ENCODE measurements at regions not wholly inside any gene's neighbourhood (a gene's known extent, or its start where the extent isn't known, plus 50 kb on each side); places are given as distances from the start of the nearest gene placed in this dataset.
"Not testable (repeated sequence)": the region's sequence is repeated elsewhere in the genome, so short reads cannot be mapped to it uniquely, and the experiment has no call there.

DNA sequence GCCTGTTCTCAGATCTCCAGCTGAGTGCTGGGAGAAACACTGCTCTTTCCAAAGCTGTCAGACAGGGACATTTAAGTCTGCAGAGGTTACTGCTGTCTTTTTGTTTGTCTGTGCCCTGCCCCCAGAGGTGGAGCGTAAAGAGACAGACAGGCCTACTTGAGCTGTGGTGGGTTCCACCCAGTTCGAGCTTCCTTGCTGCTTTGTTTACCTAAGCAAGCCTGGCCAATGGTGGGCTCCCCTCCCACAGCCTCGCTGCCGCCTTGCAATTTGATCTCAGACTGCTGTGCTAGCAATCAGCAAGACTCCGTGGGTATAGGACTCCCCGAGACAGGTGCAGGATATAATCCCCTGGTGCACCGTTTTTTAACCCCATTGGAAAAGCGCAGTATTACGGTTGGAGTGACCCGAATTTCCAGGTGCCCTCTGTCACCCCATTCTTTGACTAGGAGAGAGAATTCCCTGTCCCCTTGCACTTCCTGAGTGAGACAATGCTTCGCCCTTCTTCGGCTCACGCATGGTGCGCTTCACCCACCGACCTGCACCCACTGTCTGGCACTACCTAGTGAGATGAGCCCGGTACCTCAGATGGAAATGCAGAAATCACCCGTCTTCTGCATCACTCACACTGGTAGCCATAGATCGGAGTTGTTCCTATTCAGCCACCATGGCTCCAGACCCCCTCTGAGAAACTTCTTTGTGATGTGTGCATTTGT lies 650.3 kb upstream of the ALG10B start:
- TF ChIP-seq, protein P1, sequence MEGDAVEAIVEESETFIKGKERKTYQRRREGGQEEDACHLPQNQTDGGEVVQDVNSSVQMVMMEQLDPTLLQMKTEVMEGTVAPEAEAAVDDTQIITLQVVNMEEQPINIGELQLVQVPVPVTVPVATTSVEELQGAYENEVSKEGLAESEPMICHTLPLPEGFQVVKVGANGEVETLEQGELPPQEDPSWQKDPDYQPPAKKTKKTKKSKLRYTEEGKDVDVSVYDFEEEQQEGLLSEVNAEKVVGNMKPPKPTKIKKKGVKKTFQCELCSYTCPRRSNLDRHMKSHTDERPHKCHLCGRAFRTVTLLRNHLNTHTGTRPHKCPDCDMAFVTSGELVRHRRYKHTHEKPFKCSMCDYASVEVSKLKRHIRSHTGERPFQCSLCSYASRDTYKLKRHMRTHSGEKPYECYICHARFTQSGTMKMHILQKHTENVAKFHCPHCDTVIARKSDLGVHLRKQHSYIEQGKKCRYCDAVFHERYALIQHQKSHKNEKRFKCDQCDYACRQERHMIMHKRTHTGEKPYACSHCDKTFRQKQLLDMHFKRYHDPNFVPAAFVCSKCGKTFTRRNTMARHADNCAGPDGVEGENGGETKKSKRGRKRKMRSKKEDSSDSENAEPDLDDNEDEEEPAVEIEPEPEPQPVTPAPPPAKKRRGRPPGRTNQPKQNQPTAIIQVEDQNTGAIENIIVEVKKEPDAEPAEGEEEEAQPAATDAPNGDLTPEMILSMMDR (conservative IDR thresholded peaks at IDR 0.05), result no peak
- Mint-ChIP-seq H3K27me3 (ENCODE audit: low read depth) (no peaks in the 10 kb centered on the region), H3K4me3 (no peak overlapping the region), H3K9me3 (peaks cover 3% of the 10 kb centered on the region), H3K36me3 (ENCODE audit: low read depth) (peaks cover 6% of the 10 kb centered on the region), H3K27ac (ENCODE audit: unreplicated experiment) (no peak overlapping the region), H3K4me1 (no peaks in the 10 kb centered on the region)
- DNase-seq (ENCODE audit: low read depth, low spot score), result no peak

DNA sequence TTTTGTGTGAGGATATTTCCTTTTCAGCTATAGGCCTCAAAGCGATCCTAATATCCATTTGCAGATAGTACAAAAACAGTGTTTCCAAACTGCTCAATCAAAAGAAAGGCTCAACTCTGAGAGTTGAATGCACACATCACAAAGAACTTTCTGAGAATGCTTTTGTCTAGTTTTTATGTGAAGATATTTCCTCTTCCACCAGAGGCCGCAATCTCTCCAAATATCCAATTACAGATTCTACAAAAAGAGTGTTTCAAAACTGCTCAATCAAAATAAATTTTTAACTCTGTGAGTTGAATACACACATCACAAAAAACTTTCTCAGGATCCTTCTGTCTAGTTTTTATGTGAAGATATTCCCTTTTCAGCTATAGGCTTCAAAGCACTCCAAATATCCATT lies 648.0 kb upstream of the ALG10B start:
- H3K4me1 Mint-ChIP-seq; H3K36me3 Mint-ChIP-seq (ENCODE audit: low read depth); DNase-seq (ENCODE audit: low read depth, low spot score); H3K9me3 Mint-ChIP-seq; H3K27ac Mint-ChIP-seq (ENCODE audit: unreplicated experiment); H3K4me3 Mint-ChIP-seq; H3K27me3 Mint-ChIP-seq (ENCODE audit: low read depth): not testable (repeated sequence)

DNA sequence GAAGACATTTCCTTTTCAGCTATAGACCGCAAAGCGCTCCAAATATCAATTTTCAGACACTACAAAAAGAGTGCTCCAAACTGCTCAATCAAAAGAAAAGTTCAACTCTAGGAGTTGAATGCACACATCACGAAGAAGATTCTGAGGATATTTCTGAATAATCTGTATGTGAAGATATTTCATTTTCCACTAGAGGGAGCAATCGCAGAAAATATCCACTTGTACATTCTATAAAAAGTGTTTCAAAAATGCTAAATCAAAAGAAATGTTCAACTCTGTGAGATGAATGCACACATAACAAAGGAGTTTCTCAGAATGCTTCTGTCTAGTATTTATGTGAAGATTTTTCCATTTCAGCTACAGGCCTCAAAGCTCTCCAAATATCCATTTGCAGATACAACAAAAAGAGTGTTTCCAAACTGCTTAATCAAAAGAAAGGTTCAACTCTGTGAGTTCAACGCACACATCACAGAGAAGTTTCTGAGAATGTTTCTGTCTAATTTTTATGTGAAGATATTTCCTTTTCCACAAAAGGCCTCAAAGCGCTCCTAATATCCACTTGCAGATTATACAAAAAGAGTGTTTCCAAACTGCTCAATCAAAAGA lies 643.8 kb upstream of the ALG10B start:
- TF ChIP-seq, protein P1 (conservative IDR thresholded peaks at IDR 0.05), result peak; percentile 45
- Mint-ChIP-seq H3K4me3 (no peak overlapping the region), H3K27me3 (ENCODE audit: low read depth) (no peaks in the 10 kb centered on the region), H3K9me3 (no peaks in the 10 kb centered on the region), H3K36me3 (ENCODE audit: low read depth) (no peaks in the 10 kb centered on the region), H3K27ac (ENCODE audit: unreplicated experiment) (no peak overlapping the region), H3K4me1 (no peaks in the 10 kb centered on the region)
- DNase-seq (ENCODE audit: low read depth, low spot score), result no peak

DNA sequence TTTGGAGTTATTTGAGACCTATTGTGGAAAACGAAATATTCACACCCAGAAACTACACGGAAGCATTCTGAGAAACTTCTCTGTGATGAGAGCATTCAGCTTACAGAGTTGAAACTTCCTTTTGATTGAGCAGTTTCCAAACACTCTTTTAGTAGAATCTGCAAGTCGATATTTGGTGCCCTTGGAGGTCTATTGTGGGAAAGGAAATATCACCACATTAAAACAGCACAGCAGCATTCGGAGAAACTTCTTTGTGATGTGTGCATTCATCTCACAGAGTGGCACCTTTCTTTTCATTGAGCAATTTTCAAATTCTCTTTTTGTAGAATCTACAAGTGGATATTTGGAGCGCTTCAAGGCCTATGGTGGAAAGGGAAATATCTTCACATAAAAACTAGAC lies 595.7 kb upstream of the ALG10B start:
- Mint-ChIP-seq H3K27me3 (ENCODE audit: low read depth) (no peaks in the 10 kb centered on the region), H3K4me1 (no peaks in the 10 kb centered on the region), H3K36me3 (ENCODE audit: low read depth) (peaks cover 2% of the 10 kb centered on the region), H3K4me3 (no peak overlapping the region), H3K27ac (ENCODE audit: unreplicated experiment) (no peak overlapping the region), H3K9me3 (peaks cover 9% of the 10 kb centered on the region)
- no peak for DNase-seq (ENCODE audit: low read depth, low spot score)
- TF ChIP-seq, protein P1 (conservative IDR thresholded peaks at IDR 0.05), result no peak

DNA sequence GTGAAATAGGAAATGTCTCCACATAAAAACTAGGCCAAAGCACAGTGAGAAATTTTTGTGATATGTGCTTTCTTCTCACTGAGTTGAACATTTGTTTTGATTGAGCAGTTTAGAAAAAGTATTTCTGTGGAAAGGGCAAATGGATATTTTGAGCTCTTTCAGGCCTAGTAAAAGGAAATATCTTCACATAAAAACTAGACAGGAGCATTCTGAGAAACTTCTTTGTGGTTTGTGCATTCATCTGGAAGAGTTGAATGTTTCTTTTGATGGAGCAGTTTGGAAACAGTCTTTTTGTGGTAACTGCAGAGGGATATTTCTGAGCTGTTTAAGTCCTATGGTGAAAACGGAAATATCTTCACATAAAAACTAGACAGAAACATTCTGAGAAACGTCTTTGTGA lies 582.7 kb upstream of the ALG10B start:
- H3K36me3 Mint-ChIP-seq (ENCODE audit: low read depth), result no peaks in the 10 kb centered on the region

More for the DNA sequence above, 582.7 kb upstream of the ALG10B start:
- peaks cover 6% of the 10 kb centered on the region for H3K9me3 Mint-ChIP-seq
- no peak for DNase-seq (ENCODE audit: low read depth, low spot score)
- TF ChIP-seq, protein P1 (conservative IDR thresholded peaks at IDR 0.05), result no peak
- no peaks in the 10 kb centered on the region for H3K4me1 Mint-ChIP-seq
- no peak overlapping the region for H3K4me3 Mint-ChIP-seq
- H3K27ac Mint-ChIP-seq (ENCODE audit: unreplicated experiment), result no peak overlapping the region
- H3K27me3 Mint-ChIP-seq (ENCODE audit: low read depth), result no peaks in the 10 kb centered on the region

All from neural crest cell (in vitro differentiated cells).